Right cardiac atrium (tissue), 5 donors: ENCODE measurements at regions not wholly inside any gene's neighbourhood (a gene's known extent, or its start where the extent isn't known, plus 50 kb on each side); places are given as distances from the start of the nearest gene placed in this dataset.

ENCODE experiments used
- ATAC-seq, 2 donors: fragments of 200-7000 bp; cut with Tn5 transposase; one replicate each; pipeline versions ENCODE4 v1.8.0 to v1.9.1; 2020; ENCODE audit warnings: moderate library complexity in 2 of 2, mild to moderate bottlenecking in 1 of 2
- DNase-seq, 3 donors: peaks; one replicate each; pipeline ENCODE4 v3.0.0-alpha.2; 2020
- H3K27ac ChIP-seq: one replicate; pipeline ENCODE4 v1.5.1; 2013; ENCODE audit warnings: mild to moderate bottlenecking, low read length, control low read depth, moderate library complexity
- H3K27me3 ChIP-seq: one replicate; pipeline ENCODE4 v1.6.1; 2013; ENCODE audit not compliant: control insufficient read depth, insufficient read depth
- H3K4me1 ChIP-seq: one replicate; pipeline ENCODE4 v1.6.1; 2013; ENCODE audit warnings: low read length; ENCODE audit not compliant: control insufficient read depth, insufficient read depth
- H3K4me3 ChIP-seq: one replicate; pipeline ENCODE4 v1.5.1; 2013; ENCODE audit warnings: low read length, control low read depth
- H3K9me3 ChIP-seq: one replicate; pipeline ENCODE4 v1.6.1; 2013; ENCODE audit warnings: low read length; ENCODE audit not compliant: control insufficient read depth
- WGBS: extraction: QIAGEN DNeasy Blood & Tissue Kit; methylation state at CpG from one replicate; pipeline ENCODE4 v1.1.7; 2013; 5-methylcytosine and 5-hydroxymethylcytosine counted together
- intact Hi-C, 4 donors: fragments of 100-400 bp; cut with DNase I; formaldehyde crosslinking; loops; one replicate each; pipeline versions ENCODE4 v1.11.0 to v1.14.0; 2022 to 2023
- donor health status: healthy with polysubstance abuse.
- donor health status: DM: no; HTN: yes; CAD: no.
- donor health status: DM: no; HTN: no; CAD: no.
- donor health status: DM: no; HTN: yes; CAD: no; lungs with severe emphysema.
- donor health status: DM: yes; HTN: yes; CAD: no.

GRCh38 chr2:16226943-16227664, 286.8 kb downstream of the MYCN start:
- no peaks in the 10 kb centered on the region for H3K27me3 ChIP-seq
- no peak overlapping the region for H3K27ac ChIP-seq
- no peaks in the 10 kb centered on the region for H3K4me1 ChIP-seq
- H3K9me3 ChIP-seq: no peaks in the 10 kb centered on the region
- ATAC-seq (peak in 1 of 2 donors; percentile 41), DNase-seq (no peak)
- whole genome bisulfite sequencing: 48% methylated on average over 21 of the region's 21 CpGs
- intact Hi-C loops: no loop called here
- H3K4me3 ChIP-seq: no peak overlapping the region

DNA sequence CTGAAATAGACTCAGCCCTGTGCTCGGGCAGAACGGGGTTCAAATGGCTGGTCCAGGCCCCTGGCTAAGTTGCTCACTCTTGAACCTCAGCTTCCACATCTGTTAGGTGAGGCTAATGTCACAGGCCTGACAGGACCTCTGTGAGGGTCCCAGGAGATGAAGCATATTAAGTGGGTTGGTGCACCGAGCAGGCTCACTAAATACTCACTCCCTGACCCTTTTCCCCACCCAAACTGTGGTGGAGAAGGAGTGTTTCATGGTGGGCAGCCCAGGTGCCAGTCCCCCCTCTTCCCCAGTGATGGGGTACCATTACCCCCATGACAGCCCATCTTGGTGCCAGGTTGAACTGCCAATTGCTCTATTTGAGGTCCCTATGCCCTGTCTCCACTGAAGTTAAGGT, 286.0 kb downstream of the MYCN start:
- intact Hi-C loops: no loop called here
- H3K27ac ChIP-seq: no peak overlapping the region
- no peaks in the 10 kb centered on the region for H3K27me3 ChIP-seq
- ATAC-seq (no peak), DNase-seq (no peak)
- no peaks in the 10 kb centered on the region for H3K9me3 ChIP-seq
- WGBS: 84% methylated on average over 3 of the region's 3 CpGs
- no peaks in the 10 kb centered on the region for H3K4me1 ChIP-seq
- no peak overlapping the region for H3K4me3 ChIP-seq

DNA sequence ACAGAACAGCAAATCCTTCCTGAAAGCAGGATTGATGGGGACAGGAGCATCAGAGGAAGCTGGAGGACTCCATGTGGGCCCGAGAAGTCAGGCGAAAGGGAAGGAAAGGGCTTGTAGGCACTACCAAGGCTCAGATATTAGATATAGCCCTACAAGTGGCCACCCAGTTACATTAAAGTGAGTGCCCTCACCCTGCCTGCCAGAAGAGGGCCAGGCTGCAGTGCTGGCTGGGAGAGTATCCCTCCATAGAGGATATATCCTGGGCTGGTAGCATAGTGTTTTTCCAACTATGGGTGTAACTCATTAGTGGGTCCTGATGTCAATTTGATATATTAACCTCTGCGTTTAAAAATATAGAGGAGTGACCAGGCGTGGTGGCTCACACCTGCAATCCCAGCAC, 285.2 kb downstream of the MYCN start:
- no peaks in the 10 kb centered on the region for H3K27me3 ChIP-seq
- 93% methylated on average over 4 of the region's 4 CpGs for WGBS
- no peak for ATAC-seq
- no peak for DNase-seq
- H3K4me1 ChIP-seq: no peaks in the 10 kb centered on the region
- H3K9me3 ChIP-seq: no peaks in the 10 kb centered on the region
- H3K4me3 ChIP-seq: no peak overlapping the region
- no peak overlapping the region for H3K27ac ChIP-seq
- intact Hi-C loops: no loop called here

GRCh38 chr2:16225071-16225470, 284.7 kb downstream of the MYCN start:
- no peak for ATAC-seq
- intact Hi-C loops: no loop called here

DNA sequence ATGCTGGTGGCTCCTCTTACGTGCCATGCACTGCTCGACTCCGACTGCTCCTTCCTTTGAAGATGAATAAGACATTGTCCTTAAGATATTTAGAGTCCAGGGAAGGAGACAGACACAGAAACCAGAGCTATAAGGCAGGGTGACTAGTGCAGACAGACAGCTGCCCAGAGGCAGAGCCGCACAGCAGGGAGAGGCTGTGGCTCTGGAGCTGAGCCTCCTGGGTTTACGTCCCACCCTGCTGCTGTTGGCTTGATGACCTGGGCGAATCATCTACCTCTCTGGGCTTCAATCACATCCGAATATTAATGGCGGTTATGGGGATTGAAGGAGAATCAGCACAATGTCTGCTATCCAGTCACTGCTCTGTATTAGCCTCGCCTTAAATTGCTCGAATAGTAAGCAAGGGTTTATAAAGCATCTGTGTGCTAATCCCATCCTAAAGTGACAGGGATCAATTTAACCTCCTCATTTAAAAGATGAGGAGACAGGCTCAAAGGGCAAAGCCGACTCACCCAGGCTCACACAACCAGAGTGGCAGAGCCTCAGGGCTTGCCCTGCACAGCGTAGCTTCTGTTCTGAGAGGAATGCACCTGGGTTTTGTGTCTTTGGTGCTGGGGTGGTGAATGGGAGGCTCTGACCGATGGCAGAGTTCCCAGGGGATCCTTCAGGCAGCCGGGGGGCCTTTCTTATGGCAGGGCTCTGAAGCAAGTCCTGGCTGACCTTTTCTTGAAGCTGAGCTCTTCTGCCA, 284.1 kb downstream of the MYCN start:
- Histone ChIP-seq H3K27ac (no peak overlapping the region), H3K4me1 (no peaks in the 10 kb centered on the region), H3K9me3 (no peaks in the 10 kb centered on the region), H3K27me3 (no peaks in the 10 kb centered on the region), H3K4me3 (no peak overlapping the region)
- intact Hi-C loops: no loop called here
- DNase-seq (no peak), ATAC-seq (no peak)
- WGBS: 77% methylated on average over 14 of the region's 14 CpGs

More at GRCh38 chr2:16225071-16225470, 284.7 kb downstream of the MYCN start:
- Histone ChIP-seq H3K27me3 (no peaks in the 10 kb centered on the region), H3K27ac (no peak overlapping the region), H3K9me3 (no peaks in the 10 kb centered on the region), H3K4me3 (no peak overlapping the region), H3K4me1 (no peaks in the 10 kb centered on the region)
- 84% methylated on average over 6 of the region's 6 CpGs for WGBS
- DNase-seq: no peak

- intact Hi-C loops: no loop called here
- Histone ChIP-seq H3K27ac (no peak overlapping the region), H3K4me3 (no peak overlapping the region), H3K9me3 (no peaks in the 10 kb centered on the region), H3K4me1 (no peaks in the 10 kb centered on the region), H3K27me3 (no peaks in the 10 kb centered on the region)
- ATAC-seq (no peak), DNase-seq (no peak)
- 67% methylated on average over 3 of the region's 3 CpGs for WGBS
These were observed 283.5 kb downstream of the MYCN start for GRCh38 chr2:16223841-16224177.

GRCh38 chr2:16223161-16223840, 283.0 kb downstream of the MYCN start:
- H3K4me1 ChIP-seq: no peaks in the 10 kb centered on the region
- ATAC-seq (no peak), DNase-seq (no peak)
- no peak overlapping the region for H3K4me3 ChIP-seq
- 63% methylated on average over 13 of the region's 13 CpGs for WGBS
- no peaks in the 10 kb centered on the region for H3K9me3 ChIP-seq
- no peaks in the 10 kb centered on the region for H3K27me3 ChIP-seq
- no peak overlapping the region for H3K27ac ChIP-seq
- intact Hi-C loops: no loop called here

- Histone ChIP-seq H3K9me3 (no peaks in the 10 kb centered on the region), H3K27ac (no peak overlapping the region), H3K4me1 (no peaks in the 10 kb centered on the region), H3K27me3 (no peaks in the 10 kb centered on the region), H3K4me3 (no peak overlapping the region)
- DNase-seq (no peak), ATAC-seq (no peak)
- WGBS: 99% methylated on average over 2 of the region's 2 CpGs
- intact Hi-C loops: no loop called here
These were observed 282.0 kb downstream of the MYCN start for GRCh38 chr2:16222326-16222725.

DNA sequence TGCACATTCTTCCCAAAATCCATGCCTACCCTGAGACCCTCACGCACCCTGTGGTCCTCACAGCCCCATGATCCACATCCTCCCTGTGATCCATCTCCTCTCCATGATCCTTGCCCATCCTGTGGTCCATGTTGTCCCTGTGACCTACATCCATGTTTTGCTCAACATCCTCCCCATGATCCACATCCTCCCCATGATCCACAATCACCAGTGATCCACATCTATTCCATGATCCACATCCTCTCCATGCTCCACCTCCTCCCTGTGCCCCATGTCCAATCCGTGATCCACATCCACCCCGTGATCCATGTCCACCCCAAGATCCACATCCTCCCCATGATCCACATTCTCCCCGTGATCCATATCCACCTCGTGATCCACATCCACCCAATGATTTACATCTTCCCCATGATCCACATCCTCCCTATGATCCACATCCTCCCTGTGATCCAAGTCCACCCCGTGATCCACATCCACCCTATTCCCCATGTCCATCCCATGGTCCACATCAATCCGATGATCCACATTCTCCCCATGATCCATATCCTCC, 281.2 kb downstream of the MYCN start:
- H3K27ac ChIP-seq: no peak overlapping the region
- 82% methylated on average over 7 of the region's 7 CpGs for WGBS
- intact Hi-C loops: no loop called here
- H3K4me3 ChIP-seq: no peak overlapping the region
- H3K9me3 ChIP-seq: no peaks in the 10 kb centered on the region
- H3K4me1 ChIP-seq: no peaks in the 10 kb centered on the region
- DNase-seq (no peak), ATAC-seq (no peak)
- H3K27me3 ChIP-seq: no peaks in the 10 kb centered on the region

GRCh38 chr2:16219292-16219975, 279.1 kb downstream of the MYCN start:
- H3K4me1 ChIP-seq: no peaks in the 10 kb centered on the region
- H3K4me3 ChIP-seq: no peak overlapping the region
- intact Hi-C loops: no loop called here
- ATAC-seq: no peak
- no peaks in the 10 kb centered on the region for H3K27me3 ChIP-seq
- DNase-seq: no peak
- no peak overlapping the region for H3K27ac ChIP-seq
- H3K9me3 ChIP-seq: no peaks in the 10 kb centered on the region
- 94% methylated on average over 9 of the region's 9 CpGs for WGBS

DNA sequence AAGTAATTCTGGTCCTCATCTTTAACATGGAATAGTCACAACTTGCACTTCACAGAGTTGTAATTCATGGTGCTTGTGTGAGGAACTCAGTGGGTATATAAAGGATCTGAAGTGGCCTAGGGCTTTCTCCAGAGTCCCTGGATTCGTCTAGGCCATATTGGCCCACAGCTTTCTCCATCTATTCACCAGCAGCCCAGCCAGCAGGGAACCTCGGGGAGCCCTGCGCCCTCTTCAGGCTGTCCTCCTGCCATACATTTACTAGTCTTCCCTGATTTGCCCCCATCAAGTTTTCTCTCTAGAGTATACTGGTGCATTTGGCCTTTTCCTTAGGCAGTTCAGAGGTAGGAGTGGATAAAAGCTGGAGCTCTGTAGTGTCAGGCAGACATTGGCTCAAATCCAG, 278.3 kb downstream of the MYCN start:
- Histone ChIP-seq H3K4me3 (no peak overlapping the region), H3K27me3 (no peaks in the 10 kb centered on the region), H3K27ac (no peak overlapping the region), H3K4me1 (no peaks in the 10 kb centered on the region), H3K9me3 (no peaks in the 10 kb centered on the region)
- peak in 1 of 2 donors; percentile 42 for ATAC-seq
- intact Hi-C loops: no loop called here
- WGBS: 29% methylated on average over 3 of the region's 3 CpGs
- DNase-seq: peak in 1 of 3 donors; percentile 66
